ENCODE measurements at regions not wholly inside any gene's neighbourhood (a gene's known extent, or its start where the extent isn't known, plus 50 kb on each side); places are given as distances from the start of the nearest gene placed in this dataset.

GRCh38 chr9:16214677-16215352, 655.7 kb downstream of the BNC2 start:
- H3K79me2 ChIP-seq (ENCODE audit: insufficient read depth, low read length), result no peaks in the 10 kb centered on the region
- intact Hi-C loops (cut with micrococcal nuclease), result no loop called here
- H3K9me3 ChIP-seq (ENCODE audit: control insufficient read depth in 1 of 2, insufficient read depth in 1 of 2, low read depth in 1 of 2, low read length in 2 of 2), result no peaks in the 10 kb centered on the region
- DNase-seq (ENCODE audit: low read depth, low spot score), result no peak
- H3K27me3 ChIP-seq (ENCODE audit: insufficient read depth, low read length), result no peaks in the 10 kb centered on the region; the same call in 1 of the 2 replicates
- H4K20me1 ChIP-seq (ENCODE audit: insufficient read depth), result no peaks in the 10 kb centered on the region
- H3K4me2 ChIP-seq (ENCODE audit: low read length), result no peak overlapping the region
- no peak overlapping the region for H3K4me3 ChIP-seq (replicated peaks in 1 of 2; ENCODE audit: low read depth in 1 of 2, low read length in 2 of 2)
- CTCF ChIA-PET, result no interaction called here
- no peak for TF ChIP-seq CTCF (IDR thresholded peaks at IDR 0.05 in 2 of 3, conservative IDR thresholded peaks at IDR 0.05 in 1 of 3; ENCODE audit: borderline replicate concordance in 1 of 3, insufficient read depth in 1 of 3, low read depth in 2 of 3, low read length in 2 of 3)
- no peak for TF ChIP-seq ELF1 (IDR thresholded peaks at IDR 0.05; ENCODE audit: borderline replicate concordance, low read depth)
- POLR2A ChIA-PET, result no interaction called here
- RAD21 ChIA-PET (ENCODE audit: low non-redundant PET in 1 of 2, low total read pairs in 2 of 2, uncharacterized antibody in 2 of 2, unreplicated experiment in 2 of 2), result no interaction called here
- no peaks in the 10 kb centered on the region for H3K9me2 ChIP-seq (ENCODE audit: insufficient read depth)
- no peak for ATAC-seq
- H3K27ac ChIP-seq (ENCODE audit: low read depth, low read length), result no peak overlapping the region
- H3K9ac ChIP-seq (ENCODE audit: low read length), result no peak overlapping the region
- H2AFZ ChIP-seq (ENCODE audit: low read depth, low read length, poor library complexity, severe bottlenecking), result no peak overlapping the region
- no peaks in the 10 kb centered on the region for H3K36me3 ChIP-seq (ENCODE audit: control insufficient read depth in 1 of 2, insufficient read depth in 2 of 2, low read length in 2 of 2)
- BruUV-seq (replicated peaks), result no TSS peak
- no peaks in the 10 kb centered on the region for H3K4me1 ChIP-seq (ENCODE audit: control insufficient read depth in 1 of 2, insufficient read depth in 2 of 2, low read length in 2 of 2)

GRCh38 chr9:16215353-16215680, 655.2 kb downstream of the BNC2 start:
- RAD21 ChIA-PET (ENCODE audit: low non-redundant PET in 1 of 2, low total read pairs in 2 of 2, uncharacterized antibody in 2 of 2, unreplicated experiment in 2 of 2), result no interaction called here
- intact Hi-C loops (cut with micrococcal nuclease), result no loop called here
- Histone ChIP-seq H3K9me2 (ENCODE audit: insufficient read depth) (no peaks in the 10 kb centered on the region), H3K9me3 (ENCODE audit: control insufficient read depth in 1 of 2, insufficient read depth in 1 of 2, low read depth in 1 of 2, low read length in 2 of 2) (no peaks in the 10 kb centered on the region), H3K4me2 (ENCODE audit: low read length) (no peak overlapping the region), H3K4me3 (replicated peaks in 1 of 2; ENCODE audit: low read depth in 1 of 2, low read length in 2 of 2) (no peak overlapping the region), H4K20me1 (ENCODE audit: insufficient read depth) (no peaks in the 10 kb centered on the region), H3K27ac (ENCODE audit: low read depth, low read length) (no peak overlapping the region), H2AFZ (ENCODE audit: low read depth, low read length, poor library complexity, severe bottlenecking) (no peak overlapping the region), H3K27me3 (ENCODE audit: insufficient read depth, low read length) (no peaks in the 10 kb centered on the region; the same call in 1 of the 2 replicates), H3K79me2 (ENCODE audit: insufficient read depth, low read length) (no peaks in the 10 kb centered on the region), H3K4me1 (ENCODE audit: control insufficient read depth in 1 of 2, insufficient read depth in 2 of 2, low read length in 2 of 2) (no peaks in the 10 kb centered on the region), H3K9ac (ENCODE audit: low read length) (no peak overlapping the region), H3K36me3 (ENCODE audit: control insufficient read depth in 1 of 2, insufficient read depth in 2 of 2, low read length in 2 of 2) (no peaks in the 10 kb centered on the region)
- DNase-seq (ENCODE audit: low read depth, low spot score) (no peak), ATAC-seq (no peak)
- POLR2A ChIA-PET, result no interaction called here
- CTCF ChIA-PET, result no interaction called here
- TF ChIP-seq CBX3 (IDR thresholded peaks at IDR 0.05; ENCODE audit: low read depth) (no peak), YY1 (IDR thresholded peaks at IDR 0.05; ENCODE audit: extremely low read depth, insufficient replicate concordance, low read depth, low read length) (no peak), CTCF (IDR thresholded peaks at IDR 0.05 in 2 of 3, conservative IDR thresholded peaks at IDR 0.05 in 1 of 3; ENCODE audit: borderline replicate concordance in 1 of 3, insufficient read depth in 1 of 3, low read depth in 2 of 3, low read length in 2 of 3) (no peak), SRF (IDR thresholded peaks at IDR 0.05; ENCODE audit: low read depth) (no peak), RAD21 (IDR thresholded peaks at IDR 0.05; ENCODE audit: low read depth) (no peak), ZNF274 (IDR thresholded peaks at IDR 0.05; ENCODE audit: low read depth, low read length) (no peak), TCF7L2 (IDR thresholded peaks at IDR 0.05; ENCODE audit: borderline replicate concordance, extremely low read depth, insufficient read depth, insufficient read length) (no peak), ELF1 (IDR thresholded peaks at IDR 0.05; ENCODE audit: borderline replicate concordance, low read depth) (no peak), POLR2A (IDR thresholded peaks at IDR 0.05; ENCODE audit: borderline replicate concordance, extremely low read depth, insufficient read depth, insufficient read length) (no peak)
- no TSS peak for BruUV-seq (replicated peaks)
